HEK293T (cell line): ENCODE measurements at regions not wholly inside any gene's neighbourhood (a gene's known extent, or its start where the extent isn't known, plus 50 kb on each side); places are given as distances from the start of the nearest gene placed in this dataset.

ENCODE experiments used
- ARNT ChIP-seq: fragments of 450-650 bp; IDR thresholded peaks from 2 replicates; pipeline ENCODE4 v1.6.1; 2017; ENCODE audit warnings: mild to moderate bottlenecking
- BHLHE40 ChIP-seq: fragments of 450-650 bp; IDR thresholded peaks from 2 replicates; pipeline ENCODE4 v1.6.1; 2016; ENCODE audit warnings: mild to moderate bottlenecking, moderate library complexity, borderline replicate concordance
- FOXK2 ChIP-seq: fragments of 450-650 bp; IDR thresholded peaks from 2 replicates; pipeline ENCODE4 v1.6.1; 2016; ENCODE audit warnings: mild to moderate bottlenecking
- FOXM1 ChIP-seq: fragments of 450-650 bp; IDR thresholded peaks from 2 replicates; pipeline ENCODE4 v1.6.1; 2017; ENCODE audit warnings: mild to moderate bottlenecking, borderline replicate concordance
- HDGF ChIP-seq: fragments of 450-650 bp; IDR thresholded peaks from 2 replicates; pipeline ENCODE4 v1.6.1; 2017; ENCODE audit warnings: antibody characterized with exemption, borderline replicate concordance
- PKNOX1 ChIP-seq: fragments of 450-650 bp; IDR thresholded peaks from 2 replicates; pipeline ENCODE4 v1.6.1; 2016
- SP1 ChIP-seq: fragments of 450-650 bp; IDR thresholded peaks from 2 replicates; pipeline ENCODE4 v1.6.1; 2017
- SUZ12 ChIP-seq: fragments of 450-650 bp; IDR thresholded peaks from 2 replicates; pipeline ENCODE4 v1.6.1; 2016; ENCODE audit warnings: mild to moderate bottlenecking

GRCh38 chr15:93231994-93232393 is 143.0 kb upstream of the RGMA start:
- no peak for TF ChIP-seq PKNOX1
- TF ChIP-seq ARNT = no peak
- no peak for TF ChIP-seq SP1
- TF ChIP-seq BHLHE40 = no peak
- no peak for TF ChIP-seq SUZ12
- no peak for TF ChIP-seq FOXK2
- TF ChIP-seq FOXM1 = no peak
- no peak for TF ChIP-seq HDGF
